Muscle layer of duodenum (tissue), 2 donors: ENCODE measurements at regions not wholly inside any gene's neighbourhood (a gene's known extent, or its start where the extent isn't known, plus 50 kb on each side); places are given as distances from the start of the nearest gene placed in this dataset.

Source experiments
- H3K27ac ChIP-seq: one replicate; pipeline ENCODE4 v1.7.0; 2013; ENCODE audit warnings: mild to moderate bottlenecking, low read length
- H3K27me3 ChIP-seq: one replicate; pipeline ENCODE4 v1.7.0; 2013; ENCODE audit warnings: low read depth, mild to moderate bottlenecking, control low read depth, low read length
- H3K36me3 ChIP-seq, 2 donors: one replicate each; pipeline ENCODE4 v1.7.0; 2013; ENCODE audit warnings: low read length in 2 of 2, control low read depth in 1 of 2, mild to moderate bottlenecking in 1 of 2; ENCODE audit not compliant: insufficient read depth in 2 of 2, control insufficient read depth in 1 of 2
- H3K4me1 ChIP-seq, 2 donors: one replicate each; pipeline ENCODE4 v1.7.0; 2013; ENCODE audit warnings: low read length in 2 of 2, mild to moderate bottlenecking in 2 of 2, control low read depth in 1 of 2, moderate library complexity in 1 of 2; ENCODE audit not compliant: insufficient read depth in 2 of 2, control insufficient read depth in 1 of 2
- H3K4me3 ChIP-seq, 2 donors: one replicate each; pipeline ENCODE4 v1.7.0; 2013; ENCODE audit warnings: low read length in 2 of 2, low read depth in 1 of 2, mild to moderate bottlenecking in 1 of 2
- H3K9me3 ChIP-seq, 2 donors: one replicate each; pipeline ENCODE4 v1.7.0; 2013; ENCODE audit warnings: low read length in 2 of 2, control low read depth in 1 of 2, mild to moderate bottlenecking in 1 of 2; ENCODE audit not compliant: control insufficient read depth in 1 of 2
- donor health status: healthy.

- Histone ChIP-seq H3K4me3 (no peak overlapping the region), H3K27me3 (no peaks in the 10 kb centered on the region), H3K27ac (no peak overlapping the region), H3K9me3 (peaks cover 0 to 7% of the 10 kb centered on the region in 2 donors), H3K36me3 (no peaks in the 10 kb centered on the region), H3K4me1 (no peaks in the 10 kb centered on the region)
These were observed 254.4 kb upstream of the PMFBP1 start for GRCh38 chr16:72426386-72426785.

- no peaks in the 10 kb centered on the region for H3K27me3 ChIP-seq
These were observed 253.8 kb upstream of the PMFBP1 start for GRCh38 chr16:72425571-72426341.

GRCh38 chr16:72424757-72425156 lies 252.8 kb upstream of the PMFBP1 start:
- no peak overlapping the region for H3K4me3 ChIP-seq
- no peaks in the 10 kb centered on the region for H3K27me3 ChIP-seq
- H3K27ac ChIP-seq = no peak overlapping the region
- H3K36me3 ChIP-seq = no peaks in the 10 kb centered on the region
- no peaks in the 10 kb centered on the region for H3K4me1 ChIP-seq
- H3K9me3 ChIP-seq = peaks cover 0 to 7% of the 10 kb centered on the region in 2 donors

More at GRCh38 chr16:72425571-72426341, 253.8 kb upstream of the PMFBP1 start:
- peaks cover 0 to 7% of the 10 kb centered on the region in 2 donors for H3K9me3 ChIP-seq
- H3K4me1 ChIP-seq = no peaks in the 10 kb centered on the region
- H3K36me3 ChIP-seq = no peaks in the 10 kb centered on the region
- H3K4me3 ChIP-seq = no peak overlapping the region
- H3K27ac ChIP-seq = no peak overlapping the region

GRCh38 chr16:72422308-72422897 lies 250.4 kb upstream of the PMFBP1 start:
- no peaks in the 10 kb centered on the region for H3K4me1 ChIP-seq
- H3K27ac ChIP-seq = no peak overlapping the region
- no peaks in the 10 kb centered on the region for H3K27me3 ChIP-seq
- no peaks in the 10 kb centered on the region for H3K36me3 ChIP-seq
- peaks cover 3 to 10% of the 10 kb centered on the region in 2 donors for H3K9me3 ChIP-seq
- no peak overlapping the region for H3K4me3 ChIP-seq

GRCh38 chr16:72419638-72420037 lies 247.7 kb upstream of the PMFBP1 start:
- H3K9me3 ChIP-seq = peaks cover 3 to 10% of the 10 kb centered on the region in 2 donors
- no peak overlapping the region for H3K27ac ChIP-seq
- H3K36me3 ChIP-seq = no peaks in the 10 kb centered on the region
- H3K27me3 ChIP-seq = no peaks in the 10 kb centered on the region
- H3K4me1 ChIP-seq = no peaks in the 10 kb centered on the region
- no peak overlapping the region for H3K4me3 ChIP-seq

GRCh38 chr16:72415379-72415778 lies 243.4 kb upstream of the PMFBP1 start:
- Histone ChIP-seq H3K4me1 (no peaks in the 10 kb centered on the region), H3K9me3 (peaks cover 2 to 3% of the 10 kb centered on the region in 2 donors), H3K36me3 (no peaks in the 10 kb centered on the region), H3K27ac (no peak overlapping the region), H3K4me3 (no peak overlapping the region), H3K27me3 (no peaks in the 10 kb centered on the region)

- Histone ChIP-seq H3K4me3 (no peak overlapping the region), H3K27ac (no peak overlapping the region), H3K9me3 (no peaks in the 10 kb centered on the region), H3K27me3 (no peaks in the 10 kb centered on the region), H3K4me1 (no peaks in the 10 kb centered on the region), H3K36me3 (no peaks in the 10 kb centered on the region)
These were observed 238.5 kb upstream of the PMFBP1 start for GRCh38 chr16:72410492-72410891.

- H3K27me3 ChIP-seq = no peaks in the 10 kb centered on the region
- H3K4me3 ChIP-seq = no peak overlapping the region
- H3K9me3 ChIP-seq = no peaks in the 10 kb centered on the region
- H3K27ac ChIP-seq = no peak overlapping the region
- no peaks in the 10 kb centered on the region for H3K4me1 ChIP-seq
- H3K36me3 ChIP-seq = no peaks in the 10 kb centered on the region
These were observed 237.5 kb upstream of the PMFBP1 start for GRCh38 chr16:72409423-72409822.

GRCh38 chr16:72406390-72406789 lies 234.4 kb upstream of the PMFBP1 start:
- Histone ChIP-seq H3K9me3 (no peaks in the 10 kb centered on the region), H3K27me3 (no peaks in the 10 kb centered on the region)

GRCh38 chr16:72404299-72404698 lies 232.3 kb upstream of the PMFBP1 start:
- H3K4me3 ChIP-seq = no peak overlapping the region
- H3K36me3 ChIP-seq = no peaks in the 10 kb centered on the region
- H3K27me3 ChIP-seq = no peaks in the 10 kb centered on the region
- no peak overlapping the region for H3K27ac ChIP-seq
- H3K9me3 ChIP-seq = no peaks in the 10 kb centered on the region
- H3K4me1 ChIP-seq = no peaks in the 10 kb centered on the region

More at GRCh38 chr16:72406390-72406789, 234.4 kb upstream of the PMFBP1 start:
- no peaks in the 10 kb centered on the region for H3K36me3 ChIP-seq
- no peak overlapping the region for H3K27ac ChIP-seq
- H3K4me3 ChIP-seq = no peak overlapping the region
- H3K4me1 ChIP-seq = no peaks in the 10 kb centered on the region

- Histone ChIP-seq H3K4me3 (no peak overlapping the region), H3K36me3 (no peaks in the 10 kb centered on the region), H3K27me3 (no peaks in the 10 kb centered on the region), H3K27ac (no peak overlapping the region), H3K4me1 (no peaks in the 10 kb centered on the region), H3K9me3 (no peaks in the 10 kb centered on the region)
These were observed 229.1 kb upstream of the PMFBP1 start for GRCh38 chr16:72401084-72401361.
